Neural crest cell (in vitro differentiated cells): ENCODE measurements at regions not wholly inside any gene's neighbourhood (a gene's known extent, or its start where the extent isn't known, plus 50 kb on each side); places are given as distances from the start of the nearest gene placed in this dataset.

ENCODE experiments used
- DNase-seq: peaks from one replicate; pipeline ENCODE4 v3.0.0; 2021; ENCODE audit warnings: low read depth, mixed read lengths, low spot score
- H3K27ac Mint-ChIP-seq: one replicate; pipeline ENCODE4 v1.8.0; 2021; ENCODE audit warnings: mild to moderate bottlenecking, mixed read lengths; ENCODE audit not compliant: unreplicated experiment
- H3K27me3 Mint-ChIP-seq: 2 replicates; pipeline ENCODE4 v1.8.0; 2021; ENCODE audit warnings: low read depth, mild to moderate bottlenecking, mixed read lengths
- H3K36me3 Mint-ChIP-seq: 2 replicates; pipeline ENCODE4 v1.8.0; 2021; ENCODE audit warnings: low read depth, mild to moderate bottlenecking, mixed read lengths
- H3K4me1 Mint-ChIP-seq: 2 replicates; pipeline ENCODE4 v1.8.0; 2021; ENCODE audit warnings: mixed read lengths
- H3K4me3 Mint-ChIP-seq: one replicate; pipeline ENCODE4 v1.8.0; 2021; ENCODE audit warnings: mild to moderate bottlenecking, mixed read lengths
- H3K9me3 Mint-ChIP-seq: 2 replicates; pipeline ENCODE4 v1.8.0; 2021; ENCODE audit warnings: mixed read lengths
- TF ChIP-seq, protein P1 (sequence below): fragments of 200-600 bp; sonication (generic); conservative IDR thresholded peaks from 2 replicates; pipeline ENCODE4 v1.5.0; 2021; ENCODE audit warnings: antibody characterized with exemption, mild to moderate bottlenecking

- H3K4me1 Mint-ChIP-seq: peaks cover 18% of the 10 kb centered on the region
- no peak overlapping the region for H3K4me3 Mint-ChIP-seq
- no peak for DNase-seq
- H3K36me3 Mint-ChIP-seq: no peaks in the 10 kb centered on the region
- no peaks in the 10 kb centered on the region for H3K9me3 Mint-ChIP-seq
- H3K27me3 Mint-ChIP-seq: peaks cover 2% of the 10 kb centered on the region
- TF ChIP-seq, protein P1, sequence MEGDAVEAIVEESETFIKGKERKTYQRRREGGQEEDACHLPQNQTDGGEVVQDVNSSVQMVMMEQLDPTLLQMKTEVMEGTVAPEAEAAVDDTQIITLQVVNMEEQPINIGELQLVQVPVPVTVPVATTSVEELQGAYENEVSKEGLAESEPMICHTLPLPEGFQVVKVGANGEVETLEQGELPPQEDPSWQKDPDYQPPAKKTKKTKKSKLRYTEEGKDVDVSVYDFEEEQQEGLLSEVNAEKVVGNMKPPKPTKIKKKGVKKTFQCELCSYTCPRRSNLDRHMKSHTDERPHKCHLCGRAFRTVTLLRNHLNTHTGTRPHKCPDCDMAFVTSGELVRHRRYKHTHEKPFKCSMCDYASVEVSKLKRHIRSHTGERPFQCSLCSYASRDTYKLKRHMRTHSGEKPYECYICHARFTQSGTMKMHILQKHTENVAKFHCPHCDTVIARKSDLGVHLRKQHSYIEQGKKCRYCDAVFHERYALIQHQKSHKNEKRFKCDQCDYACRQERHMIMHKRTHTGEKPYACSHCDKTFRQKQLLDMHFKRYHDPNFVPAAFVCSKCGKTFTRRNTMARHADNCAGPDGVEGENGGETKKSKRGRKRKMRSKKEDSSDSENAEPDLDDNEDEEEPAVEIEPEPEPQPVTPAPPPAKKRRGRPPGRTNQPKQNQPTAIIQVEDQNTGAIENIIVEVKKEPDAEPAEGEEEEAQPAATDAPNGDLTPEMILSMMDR: no peak
- no peak overlapping the region for H3K27ac Mint-ChIP-seq
Measured at GRCh38 chr7:142698429-142698828, 50.8 kb upstream of the PRSS1 start.

GRCh38 chr7:142697270-142697669, 52.0 kb upstream of the PRSS1 start:
- no peak overlapping the region for H3K4me3 Mint-ChIP-seq
- no peak for DNase-seq
- H3K36me3 Mint-ChIP-seq: no peaks in the 10 kb centered on the region
- peaks cover 2% of the 10 kb centered on the region for H3K27me3 Mint-ChIP-seq
- TF ChIP-seq, protein P1: no peak
- H3K9me3 Mint-ChIP-seq: no peaks in the 10 kb centered on the region
- H3K27ac Mint-ChIP-seq: no peak overlapping the region
- H3K4me1 Mint-ChIP-seq: peaks cover 18% of the 10 kb centered on the region

DNA sequence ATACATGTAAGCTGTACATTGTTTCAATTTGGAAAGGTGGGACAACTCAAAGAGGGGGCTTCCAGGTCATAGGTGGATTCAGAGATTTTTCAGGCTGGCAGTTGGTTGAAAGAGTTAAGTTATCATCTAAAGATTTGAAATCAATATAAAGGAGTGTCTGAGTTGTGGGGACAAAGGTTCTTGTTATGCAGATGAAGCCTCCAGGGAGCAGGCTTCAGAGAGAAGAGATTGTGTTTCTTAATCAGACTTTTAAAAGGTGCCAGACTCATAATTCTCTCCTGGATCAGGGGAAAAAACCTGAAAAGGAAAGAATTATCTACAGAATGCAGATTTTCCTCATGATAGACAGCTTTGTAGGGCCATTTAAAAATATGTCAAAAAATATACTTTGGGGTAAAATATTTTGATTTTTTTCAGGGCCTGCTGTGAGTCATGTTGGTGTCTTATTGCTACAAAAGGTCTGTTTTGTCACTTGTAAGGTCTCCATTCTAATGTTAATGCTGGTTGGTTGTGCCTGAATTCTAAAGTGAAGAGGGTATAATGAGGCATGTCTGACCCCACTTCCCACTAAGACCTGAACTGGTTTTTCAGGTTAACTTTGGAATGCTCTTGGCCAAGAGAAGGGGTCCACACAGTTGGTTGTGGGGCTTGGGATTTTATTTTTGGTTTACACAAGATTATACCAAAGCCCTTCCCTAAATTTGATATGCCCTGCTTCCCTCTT, 52.7 kb upstream of the PRSS1 start:
- Mint-ChIP-seq H3K27me3 (peaks cover 2% of the 10 kb centered on the region), H3K27ac (no peak overlapping the region), H3K9me3 (no peaks in the 10 kb centered on the region), H3K4me1 (peaks cover 18% of the 10 kb centered on the region), H3K4me3 (no peak overlapping the region), H3K36me3 (no peaks in the 10 kb centered on the region)
- no peak for DNase-seq
- TF ChIP-seq, protein P1: no peak

GRCh38 chr7:142693911-142694310, 55.4 kb upstream of the PRSS1 start:
- Mint-ChIP-seq H3K36me3 (no peaks in the 10 kb centered on the region), H3K4me1 (peaks cover 18% of the 10 kb centered on the region), H3K27me3 (peaks cover 2% of the 10 kb centered on the region), H3K4me3 (no peak overlapping the region), H3K27ac (no peak overlapping the region), H3K9me3 (no peaks in the 10 kb centered on the region)
- DNase-seq: no peak
- TF ChIP-seq, protein P1: no peak

- H3K4me3 Mint-ChIP-seq: no peak overlapping the region
- H3K9me3 Mint-ChIP-seq: no peaks in the 10 kb centered on the region
- TF ChIP-seq, protein P1: no peak
- peaks cover 10% of the 10 kb centered on the region for H3K27me3 Mint-ChIP-seq
- no peak overlapping the region for H3K27ac Mint-ChIP-seq
- H3K4me1 Mint-ChIP-seq: no peaks in the 10 kb centered on the region
- no peaks in the 10 kb centered on the region for H3K36me3 Mint-ChIP-seq
- DNase-seq: no peak
Measured at GRCh38 chr7:142690554-142691182, 58.6 kb upstream of the PRSS1 start.
